HepG2 (cell line): ENCODE measurements at regions not wholly inside any gene's neighbourhood (a gene's known extent, or its start where the extent isn't known, plus 50 kb on each side); places are given as distances from the start of the nearest gene placed in this dataset.

Experiments used
- HOXA9 ChIP-seq: sonication (generic); formaldehyde crosslinking; IDR thresholded peaks from 2 replicates; pipeline ENCODE4 v1.8.1; 2022; ENCODE audit warnings: missing genetic modification reagents, mild to moderate bottlenecking, moderate library complexity, borderline replicate concordance
- JUN ChIP-seq: sonication (generic); formaldehyde crosslinking; IDR thresholded peaks from 2 replicates; pipeline ENCODE4 v1.4.0; 2020; ENCODE audit warnings: mild to moderate bottlenecking, missing genetic modification reagents
- JUNB ChIP-seq: sonication (generic); formaldehyde crosslinking; IDR thresholded peaks from 2 replicates; pipeline ENCODE4 v1.8.0; 2022; ENCODE audit warnings: missing genetic modification reagents, mild to moderate bottlenecking, borderline replicate concordance
- SATB2 ChIP-seq: sonication (generic); formaldehyde crosslinking; IDR thresholded peaks from 2 replicates; pipeline ENCODE4 v1.5.0; 2020; ENCODE audit warnings: missing genetic modification reagents
- SRF ChIP-seq: IDR thresholded peaks from 2 replicates; pipeline ENCODE4 v1.6.1; 2011; ENCODE audit warnings: mild to moderate bottlenecking, low read depth, low read length, moderate library complexity
- TF ChIP-seq, protein P1 (sequence below): sonication (generic); formaldehyde crosslinking; IDR thresholded peaks from 2 replicates; pipeline ENCODE4 v1.9.0; 2021; ENCODE audit warnings: missing genetic modification reagents, borderline replicate concordance
- TF ChIP-seq, protein P2 (sequence below), 2 experiments: IDR thresholded peaks; 2 replicates each; pipeline ENCODE4 v1.6.1; 2011 to 2012; ENCODE audit warnings: low read length in 2 of 2, borderline replicate concordance in 1 of 2, low read depth in 1 of 2, mild to moderate bottlenecking in 1 of 2, moderate library complexity in 1 of 2
- TF ChIP-seq, protein P3 (sequence below): sonication (generic); formaldehyde crosslinking; IDR thresholded peaks from 2 replicates; pipeline ENCODE4 v1.5.0; 2020; ENCODE audit warnings: mild to moderate bottlenecking, missing genetic modification reagents, moderate library complexity

DNA sequence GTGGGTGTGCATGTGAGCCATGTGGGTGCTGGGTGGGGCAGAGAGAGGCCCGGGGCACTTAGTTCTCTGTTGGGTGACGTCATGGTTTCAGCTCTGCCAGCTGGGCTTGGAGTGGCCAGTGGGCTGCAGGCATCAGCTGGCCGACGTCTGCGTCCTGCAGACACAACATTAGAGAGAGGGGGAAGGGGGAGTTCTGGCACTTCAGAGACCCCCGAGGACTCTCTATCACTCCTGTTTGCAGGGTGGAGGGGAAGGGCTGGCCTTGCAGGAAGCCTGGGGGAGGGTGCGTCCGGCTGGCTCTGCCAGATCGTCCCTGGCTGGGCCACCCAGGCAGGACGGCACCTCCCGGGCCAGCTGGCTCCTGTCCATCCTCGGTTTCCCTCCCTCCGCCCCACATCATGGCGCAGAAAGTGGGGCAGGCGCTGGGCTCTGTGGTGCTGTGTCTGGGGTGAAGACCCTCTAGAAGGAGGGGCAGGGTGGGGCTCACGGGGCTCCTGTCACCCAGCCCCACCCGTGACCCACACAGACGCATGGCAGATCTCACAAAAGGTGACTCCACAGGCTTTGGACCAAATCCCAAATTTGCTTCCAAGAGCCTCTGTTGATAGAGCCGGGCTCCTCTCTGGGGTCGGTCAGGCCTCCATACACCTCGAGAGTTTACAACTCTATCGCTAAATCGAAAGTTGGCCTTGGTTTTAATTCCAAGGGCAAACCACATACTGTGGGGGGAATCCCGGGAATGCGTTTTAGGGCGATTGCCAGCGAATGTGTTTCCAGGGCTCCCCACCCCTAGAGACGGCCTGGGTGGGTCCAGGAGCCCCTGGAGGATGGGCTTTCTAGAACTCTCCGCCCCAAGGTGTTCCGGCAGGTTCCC is 73.4 kb upstream of the TTC34 start:
- TF ChIP-seq, protein P1, sequence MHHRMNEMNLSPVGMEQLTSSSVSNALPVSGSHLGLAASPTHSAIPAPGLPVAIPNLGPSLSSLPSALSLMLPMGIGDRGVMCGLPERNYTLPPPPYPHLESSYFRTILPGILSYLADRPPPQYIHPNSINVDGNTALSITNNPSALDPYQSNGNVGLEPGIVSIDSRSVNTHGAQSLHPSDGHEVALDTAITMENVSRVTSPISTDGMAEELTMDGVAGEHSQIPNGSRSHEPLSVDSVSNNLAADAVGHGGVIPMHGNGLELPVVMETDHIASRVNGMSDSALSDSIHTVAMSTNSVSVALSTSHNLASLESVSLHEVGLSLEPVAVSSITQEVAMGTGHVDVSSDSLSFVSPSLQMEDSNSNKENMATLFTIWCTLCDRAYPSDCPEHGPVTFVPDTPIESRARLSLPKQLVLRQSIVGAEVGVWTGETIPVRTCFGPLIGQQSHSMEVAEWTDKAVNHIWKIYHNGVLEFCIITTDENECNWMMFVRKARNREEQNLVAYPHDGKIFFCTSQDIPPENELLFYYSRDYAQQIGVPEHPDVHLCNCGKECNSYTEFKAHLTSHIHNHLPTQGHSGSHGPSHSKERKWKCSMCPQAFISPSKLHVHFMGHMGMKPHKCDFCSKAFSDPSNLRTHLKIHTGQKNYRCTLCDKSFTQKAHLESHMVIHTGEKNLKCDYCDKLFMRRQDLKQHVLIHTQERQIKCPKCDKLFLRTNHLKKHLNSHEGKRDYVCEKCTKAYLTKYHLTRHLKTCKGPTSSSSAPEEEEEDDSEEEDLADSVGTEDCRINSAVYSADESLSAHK (CRISPR knock-in tag) = no peak
- TF ChIP-seq SATB2 (CRISPR knock-in tag) (no peak), HOXA9 (CRISPR knock-in tag) (no peak), JUNB (CRISPR knock-in tag) (no peak), SRF (no peak), JUN (CRISPR knock-in tag) (no peak)
- TF ChIP-seq, protein P2, sequence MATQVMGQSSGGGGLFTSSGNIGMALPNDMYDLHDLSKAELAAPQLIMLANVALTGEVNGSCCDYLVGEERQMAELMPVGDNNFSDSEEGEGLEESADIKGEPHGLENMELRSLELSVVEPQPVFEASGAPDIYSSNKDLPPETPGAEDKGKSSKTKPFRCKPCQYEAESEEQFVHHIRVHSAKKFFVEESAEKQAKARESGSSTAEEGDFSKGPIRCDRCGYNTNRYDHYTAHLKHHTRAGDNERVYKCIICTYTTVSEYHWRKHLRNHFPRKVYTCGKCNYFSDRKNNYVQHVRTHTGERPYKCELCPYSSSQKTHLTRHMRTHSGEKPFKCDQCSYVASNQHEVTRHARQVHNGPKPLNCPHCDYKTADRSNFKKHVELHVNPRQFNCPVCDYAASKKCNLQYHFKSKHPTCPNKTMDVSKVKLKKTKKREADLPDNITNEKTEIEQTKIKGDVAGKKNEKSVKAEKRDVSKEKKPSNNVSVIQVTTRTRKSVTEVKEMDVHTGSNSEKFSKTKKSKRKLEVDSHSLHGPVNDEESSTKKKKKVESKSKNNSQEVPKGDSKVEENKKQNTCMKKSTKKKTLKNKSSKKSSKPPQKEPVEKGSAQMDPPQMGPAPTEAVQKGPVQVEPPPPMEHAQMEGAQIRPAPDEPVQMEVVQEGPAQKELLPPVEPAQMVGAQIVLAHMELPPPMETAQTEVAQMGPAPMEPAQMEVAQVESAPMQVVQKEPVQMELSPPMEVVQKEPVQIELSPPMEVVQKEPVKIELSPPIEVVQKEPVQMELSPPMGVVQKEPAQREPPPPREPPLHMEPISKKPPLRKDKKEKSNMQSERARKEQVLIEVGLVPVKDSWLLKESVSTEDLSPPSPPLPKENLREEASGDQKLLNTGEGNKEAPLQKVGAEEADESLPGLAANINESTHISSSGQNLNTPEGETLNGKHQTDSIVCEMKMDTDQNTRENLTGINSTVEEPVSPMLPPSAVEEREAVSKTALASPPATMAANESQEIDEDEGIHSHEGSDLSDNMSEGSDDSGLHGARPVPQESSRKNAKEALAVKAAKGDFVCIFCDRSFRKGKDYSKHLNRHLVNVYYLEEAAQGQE (IDR thresholded peaks at IDR 0.05; ENCODE audit: borderline replicate concordance in 1 of 2, low read depth in 1 of 2, low read length in 2 of 2) = no peak
- TF ChIP-seq, protein P3, sequence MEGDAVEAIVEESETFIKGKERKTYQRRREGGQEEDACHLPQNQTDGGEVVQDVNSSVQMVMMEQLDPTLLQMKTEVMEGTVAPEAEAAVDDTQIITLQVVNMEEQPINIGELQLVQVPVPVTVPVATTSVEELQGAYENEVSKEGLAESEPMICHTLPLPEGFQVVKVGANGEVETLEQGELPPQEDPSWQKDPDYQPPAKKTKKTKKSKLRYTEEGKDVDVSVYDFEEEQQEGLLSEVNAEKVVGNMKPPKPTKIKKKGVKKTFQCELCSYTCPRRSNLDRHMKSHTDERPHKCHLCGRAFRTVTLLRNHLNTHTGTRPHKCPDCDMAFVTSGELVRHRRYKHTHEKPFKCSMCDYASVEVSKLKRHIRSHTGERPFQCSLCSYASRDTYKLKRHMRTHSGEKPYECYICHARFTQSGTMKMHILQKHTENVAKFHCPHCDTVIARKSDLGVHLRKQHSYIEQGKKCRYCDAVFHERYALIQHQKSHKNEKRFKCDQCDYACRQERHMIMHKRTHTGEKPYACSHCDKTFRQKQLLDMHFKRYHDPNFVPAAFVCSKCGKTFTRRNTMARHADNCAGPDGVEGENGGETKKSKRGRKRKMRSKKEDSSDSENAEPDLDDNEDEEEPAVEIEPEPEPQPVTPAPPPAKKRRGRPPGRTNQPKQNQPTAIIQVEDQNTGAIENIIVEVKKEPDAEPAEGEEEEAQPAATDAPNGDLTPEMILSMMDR = no peak
